Fibroblast of the aortic adventitia (primary cell): ENCODE measurements at regions not wholly inside any gene's neighbourhood (a gene's known extent, or its start where the extent isn't known, plus 50 kb on each side); places are given as distances from the start of the nearest gene placed in this dataset.

ENCODE experiments used
- DNase-seq: peaks from one replicate; pipeline ENCODE4 v3.0.0-alpha.2; 2010; ENCODE audit warnings: low read depth
- H3K4me3 ChIP-seq: 2 replicates; pipeline ENCODE4 v1.5.1; 2011; ENCODE audit warnings: low read depth, mild to moderate bottlenecking, control low read depth, low read length, moderate library complexity
- TF ChIP-seq, protein P1 (sequence below): IDR thresholded peaks from 2 replicates; pipeline ENCODE4 v1.5.1; 2011; ENCODE audit warnings: mild to moderate bottlenecking, low read length, control low read depth, inconsistent platforms; ENCODE audit not compliant: insufficient read depth

DNA sequence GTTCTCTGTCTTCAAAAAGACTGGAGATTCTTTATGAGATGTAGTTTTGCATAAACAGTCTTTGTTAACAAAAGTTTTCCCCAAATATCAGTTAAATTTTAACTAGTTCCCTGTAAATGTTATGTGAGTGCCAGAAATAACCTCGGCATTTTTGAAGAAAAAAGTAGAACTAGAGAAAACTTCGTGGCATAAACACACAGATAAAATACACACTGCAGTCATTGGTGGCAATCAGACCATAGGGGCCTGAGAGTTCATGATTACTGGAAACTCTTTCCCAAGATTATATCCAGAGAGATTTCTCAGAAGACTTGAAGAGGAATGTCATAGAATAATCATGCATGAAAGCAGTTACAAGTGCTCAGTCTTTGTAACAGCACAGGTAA is 190.0 kb downstream of the MZT1 start:
- no peak overlapping the region for H3K4me3 ChIP-seq
- TF ChIP-seq, protein P1, sequence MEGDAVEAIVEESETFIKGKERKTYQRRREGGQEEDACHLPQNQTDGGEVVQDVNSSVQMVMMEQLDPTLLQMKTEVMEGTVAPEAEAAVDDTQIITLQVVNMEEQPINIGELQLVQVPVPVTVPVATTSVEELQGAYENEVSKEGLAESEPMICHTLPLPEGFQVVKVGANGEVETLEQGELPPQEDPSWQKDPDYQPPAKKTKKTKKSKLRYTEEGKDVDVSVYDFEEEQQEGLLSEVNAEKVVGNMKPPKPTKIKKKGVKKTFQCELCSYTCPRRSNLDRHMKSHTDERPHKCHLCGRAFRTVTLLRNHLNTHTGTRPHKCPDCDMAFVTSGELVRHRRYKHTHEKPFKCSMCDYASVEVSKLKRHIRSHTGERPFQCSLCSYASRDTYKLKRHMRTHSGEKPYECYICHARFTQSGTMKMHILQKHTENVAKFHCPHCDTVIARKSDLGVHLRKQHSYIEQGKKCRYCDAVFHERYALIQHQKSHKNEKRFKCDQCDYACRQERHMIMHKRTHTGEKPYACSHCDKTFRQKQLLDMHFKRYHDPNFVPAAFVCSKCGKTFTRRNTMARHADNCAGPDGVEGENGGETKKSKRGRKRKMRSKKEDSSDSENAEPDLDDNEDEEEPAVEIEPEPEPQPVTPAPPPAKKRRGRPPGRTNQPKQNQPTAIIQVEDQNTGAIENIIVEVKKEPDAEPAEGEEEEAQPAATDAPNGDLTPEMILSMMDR, result no peak
- DNase-seq, result no peak

GRCh38 chr13:72536714-72537394 is 190.6 kb downstream of the MZT1 start:
- DNase-seq, result no peak
- TF ChIP-seq, protein P1, result no peak
- H3K4me3 ChIP-seq, result no peak overlapping the region

GRCh38 chr13:72534951-72535640 is 192.3 kb downstream of the MZT1 start:
- TF ChIP-seq, protein P1, result no peak
- no peak for DNase-seq
- H3K4me3 ChIP-seq, result no peak overlapping the region

GRCh38 chr13:72530471-72530870 is 197.0 kb downstream of the MZT1 start:
- TF ChIP-seq, protein P1, result no peak
- DNase-seq, result no peak
- no peak overlapping the region for H3K4me3 ChIP-seq

- DNase-seq, result no peak
- H3K4me3 ChIP-seq, result no peak overlapping the region
- TF ChIP-seq, protein P1, result no peak
Measured at GRCh38 chr13:72527333-72527732, 200.1 kb downstream of the MZT1 start.

DNA sequence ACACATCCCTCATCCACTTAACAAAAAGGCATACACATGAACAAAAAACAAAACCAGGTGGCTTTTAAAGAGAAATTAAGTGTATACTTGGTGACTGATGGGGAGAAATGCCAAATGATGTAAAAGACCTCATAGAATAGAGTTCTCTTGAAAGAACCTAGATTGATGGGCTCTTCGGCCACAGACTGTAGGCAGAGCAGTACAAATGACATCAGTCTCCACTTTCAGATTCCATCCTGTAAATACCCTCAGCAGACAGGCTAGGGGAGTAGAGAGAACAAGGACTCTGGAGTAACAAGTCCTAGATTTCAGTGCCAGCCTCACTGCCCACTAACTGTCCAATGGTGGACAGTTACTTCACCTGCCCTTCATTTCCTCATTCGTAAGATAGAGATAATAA is 203.8 kb downstream of the MZT1 start:
- no peak overlapping the region for H3K4me3 ChIP-seq
- DNase-seq, result no peak
- TF ChIP-seq, protein P1, result no peak
